ENCODE measurements at regions not wholly inside any gene's neighbourhood (a gene's known extent, or its start where the extent isn't known, plus 50 kb on each side); places are given as distances from the start of the nearest gene placed in this dataset.

- TF ChIP-seq POLR2A (IDR thresholded peaks at IDR 0.05) (no peak), CTCF (IDR thresholded peaks at IDR 0.05) (no peak)
These were observed 545.0 kb downstream of the ZPLD1 start for GRCh38 chr3:102979682-102980354.

Data from body of pancreas (tissue), 4 donors.